ACC112 (cell line): ENCODE measurements at regions not wholly inside any gene's neighbourhood (a gene's known extent, or its start where the extent isn't known, plus 50 kb on each side); places are given as distances from the start of the nearest gene placed in this dataset.
A peak's percentile ranks its signal among the peaks of the same experiment; 100 is the strongest.
"Not testable (repeated sequence)": the region's sequence is repeated elsewhere in the genome, so short reads cannot be mapped to it uniquely, and the experiment has no call there.

Source experiments
- H2AFZ ChIP-seq: fragments of 200-600 bp; sonication (generic); one replicate; pipeline ENCODE4 v1.6.0; 2017; ENCODE audit warnings: antibody characterized with exemption, low read length; ENCODE audit not compliant: unreplicated experiment
- H3K27ac ChIP-seq: fragments of 200-600 bp; sonication (generic); 2 replicates; pipeline ENCODE4 v1.5.1; 2014; ENCODE audit warnings: low read depth, mild to moderate bottlenecking, antibody characterized with exemption, low read length, moderate library complexity
- H3K27me3 ChIP-seq: fragments of 200-600 bp; sonication (generic); 2 replicates; pipeline ENCODE4 v1.6.1; 2014; ENCODE audit warnings: mild to moderate bottlenecking, antibody characterized with exemption, low read length, moderate library complexity, mixed read lengths; ENCODE audit not compliant: insufficient read depth
- H3K36me3 ChIP-seq: fragments of 200-600 bp; sonication (generic); 2 replicates; pipeline ENCODE4 v1.6.1; 2016; ENCODE audit warnings: mild to moderate bottlenecking, antibody characterized with exemption, low read length, moderate library complexity, mixed read lengths; ENCODE audit not compliant: insufficient read depth
- H3K4me1 ChIP-seq: fragments of 200-600 bp; sonication (generic); one replicate; pipeline ENCODE4 v1.6.1; 2016; ENCODE audit warnings: low read length, mixed read lengths; ENCODE audit not compliant: insufficient read depth, unreplicated experiment, control insufficient read depth
- H3K4me3 ChIP-seq: fragments of 200-600 bp; sonication (generic); 2 replicates; pipeline ENCODE4 v1.5.1; 2014; ENCODE audit warnings: mild to moderate bottlenecking, low read depth, low read length
- H3K79me2 ChIP-seq: fragments of 200-600 bp; sonication (generic); one replicate; pipeline ENCODE4 v1.6.0; 2016; ENCODE audit warnings: low read length; ENCODE audit not compliant: control insufficient read depth, unreplicated experiment, insufficient read depth

DNA sequence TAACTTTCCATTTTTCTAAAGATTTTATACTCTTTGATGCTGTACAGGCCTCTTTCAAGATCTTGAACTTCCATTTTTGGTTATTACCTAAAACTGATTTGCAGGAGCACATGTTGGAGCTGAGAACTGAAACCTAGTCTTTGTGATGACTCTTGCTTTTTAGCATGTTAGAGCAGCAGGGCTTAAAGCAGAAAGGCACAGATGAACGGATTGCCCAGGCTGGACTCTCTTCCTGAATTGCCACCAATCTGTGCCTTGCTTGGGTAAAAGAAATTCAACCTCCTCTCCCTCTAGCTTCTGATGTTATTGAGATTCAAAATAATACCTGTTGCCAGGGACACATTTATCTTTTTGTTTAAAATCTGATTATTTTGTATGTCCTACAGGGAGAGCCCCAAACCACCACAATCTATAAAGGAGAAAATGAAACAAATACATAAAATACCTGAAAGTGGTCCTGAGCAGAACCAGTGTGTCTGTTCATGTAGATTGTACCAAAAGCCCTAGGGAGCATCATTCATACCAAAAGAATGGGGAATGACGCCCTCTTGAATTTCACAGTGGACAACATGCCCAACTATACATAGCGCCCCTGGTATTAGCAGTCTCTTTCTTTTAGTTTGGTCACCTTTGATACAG, 277.0 kb upstream of the MAP2 start:
- Histone ChIP-seq H3K36me3 (no peaks in the 10 kb centered on the region), H3K27ac (no peak overlapping the region), H3K4me1 (no peaks in the 10 kb centered on the region), H3K79me2 (no peaks in the 10 kb centered on the region), H2AFZ (no peak overlapping the region), H3K27me3 (no peaks in the 10 kb centered on the region), H3K4me3 (no peak overlapping the region)

GRCh38 chr2:209147981-209148380, 275.9 kb upstream of the MAP2 start:
- Histone ChIP-seq H3K79me2 (no peaks in the 10 kb centered on the region), H2AFZ (no peak overlapping the region), H3K4me1 (no peaks in the 10 kb centered on the region), H3K4me3 (no peak overlapping the region), H3K27ac (no peak overlapping the region), H3K27me3 (no peaks in the 10 kb centered on the region), H3K36me3 (no peaks in the 10 kb centered on the region)

DNA sequence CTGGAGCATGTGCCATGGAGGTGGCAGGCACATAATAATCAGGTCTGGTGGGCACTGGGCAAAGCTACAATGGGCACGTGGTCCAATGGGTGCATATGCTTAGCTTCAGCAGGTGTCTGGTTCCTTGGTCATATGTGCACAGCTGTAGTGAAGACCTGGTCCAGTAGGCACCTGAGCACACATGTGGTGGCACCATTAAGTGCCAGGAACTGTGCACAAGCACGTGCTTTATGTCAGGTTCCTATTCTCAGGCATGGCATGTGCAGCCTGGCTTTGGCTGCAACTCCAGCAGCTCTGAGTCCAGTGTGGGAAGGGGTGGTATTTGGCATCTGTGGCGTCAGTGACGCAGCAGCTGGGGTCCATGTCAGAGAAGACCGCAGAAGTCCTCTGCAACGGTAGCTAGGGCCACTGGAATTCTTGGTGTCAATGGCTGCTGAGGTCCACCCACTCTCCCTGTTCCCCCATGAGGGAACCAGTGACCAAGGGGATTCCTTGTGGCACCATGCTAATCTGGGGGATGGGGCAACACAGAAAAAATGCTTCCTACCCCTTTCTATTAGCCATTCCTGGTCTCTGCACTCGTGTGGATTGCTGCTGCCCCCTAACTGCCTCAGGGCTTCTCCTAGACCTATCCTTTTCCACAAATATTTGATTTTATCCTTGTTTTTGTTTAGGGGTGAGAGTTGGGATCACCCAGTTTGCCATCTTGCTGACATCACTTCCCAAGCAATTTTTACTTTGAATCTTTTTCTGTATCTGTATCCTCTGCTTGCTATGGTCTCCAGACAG, 262.9 kb upstream of the MAP2 start:
- no peak overlapping the region for H3K4me3 ChIP-seq
- H2AFZ ChIP-seq = no peak overlapping the region
- H3K36me3 ChIP-seq = no peaks in the 10 kb centered on the region
- H3K27me3 ChIP-seq = no peaks in the 10 kb centered on the region
- H3K4me1 ChIP-seq = no peaks in the 10 kb centered on the region
- no peaks in the 10 kb centered on the region for H3K79me2 ChIP-seq
- H3K27ac ChIP-seq = no peak overlapping the region

DNA sequence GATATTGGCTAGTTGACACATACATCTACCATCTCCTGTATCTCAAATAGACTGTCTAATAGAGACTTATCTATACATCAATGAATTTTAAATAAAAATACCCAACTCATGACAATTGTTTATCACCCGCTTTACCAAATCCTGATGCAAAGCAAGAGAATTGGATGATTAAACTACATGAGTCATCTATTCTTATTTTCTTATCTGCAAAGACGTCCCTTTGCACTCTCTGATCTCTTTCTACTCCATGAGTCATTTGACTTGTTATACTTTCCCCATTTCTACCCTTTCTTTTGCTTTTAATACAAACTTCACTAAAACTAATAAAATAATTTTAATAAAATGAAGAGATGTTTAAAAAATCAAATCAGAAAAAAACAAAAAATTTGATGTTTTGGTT, 261.7 kb upstream of the MAP2 start:
- Histone ChIP-seq H3K27ac (no peak overlapping the region), H3K4me1 (no peaks in the 10 kb centered on the region), H3K27me3 (no peaks in the 10 kb centered on the region), H3K36me3 (no peaks in the 10 kb centered on the region), H3K79me2 (no peaks in the 10 kb centered on the region), H2AFZ (no peak overlapping the region), H3K4me3 (no peak overlapping the region)

DNA sequence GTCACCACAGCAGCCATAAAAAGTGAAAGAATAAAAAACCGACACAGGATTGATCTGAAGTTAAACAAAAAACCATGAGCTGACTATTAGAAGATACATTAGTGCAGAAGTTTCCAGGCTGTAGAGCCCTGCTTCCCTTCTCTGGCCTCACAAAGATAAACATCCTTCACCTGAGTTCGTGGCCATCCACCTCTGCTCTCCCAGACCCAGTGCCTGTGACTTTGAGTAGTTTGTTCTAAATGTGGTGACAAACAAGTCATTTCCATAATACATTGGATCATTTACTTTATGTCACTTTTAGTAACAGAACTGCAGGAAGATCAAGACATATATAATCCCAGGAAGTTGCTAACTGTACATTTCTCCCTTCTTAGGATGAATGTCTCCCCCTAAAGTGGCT, 241.9 kb upstream of the MAP2 start:
- Histone ChIP-seq H3K27ac (no peak overlapping the region), H3K4me3 (no peak overlapping the region), H3K4me1 (no peaks in the 10 kb centered on the region), H3K27me3 (no peaks in the 10 kb centered on the region), H3K79me2 (no peaks in the 10 kb centered on the region), H3K36me3 (no peaks in the 10 kb centered on the region), H2AFZ (no peak overlapping the region)

GRCh38 chr2:209186886-209187285, 237.0 kb upstream of the MAP2 start:
- not testable (repeated sequence) for H2AFZ ChIP-seq, H3K27me3 ChIP-seq, H3K4me1 ChIP-seq, H3K79me2 ChIP-seq, H3K4me3 ChIP-seq, H3K27ac ChIP-seq, H3K36me3 ChIP-seq

DNA sequence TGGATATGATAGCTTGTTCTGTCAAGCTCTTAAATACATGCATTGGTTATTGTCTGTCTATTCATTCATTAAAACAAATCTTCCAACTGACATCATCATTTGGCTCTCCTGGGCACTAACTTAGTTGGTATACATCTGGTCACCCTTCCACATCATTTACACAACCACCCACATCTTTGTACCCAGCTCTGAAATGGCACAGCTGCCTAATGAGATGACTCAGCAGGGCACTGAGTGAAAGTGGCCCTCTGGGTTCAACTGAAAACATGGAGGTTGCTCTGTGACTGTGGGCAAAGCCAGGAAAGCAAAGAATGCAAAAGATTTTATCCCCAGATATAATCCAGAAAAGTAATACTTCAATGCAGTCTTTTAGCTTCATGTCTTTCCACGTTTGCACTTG, 234.0 kb upstream of the MAP2 start:
- no peak overlapping the region for H3K27ac ChIP-seq

DNA sequence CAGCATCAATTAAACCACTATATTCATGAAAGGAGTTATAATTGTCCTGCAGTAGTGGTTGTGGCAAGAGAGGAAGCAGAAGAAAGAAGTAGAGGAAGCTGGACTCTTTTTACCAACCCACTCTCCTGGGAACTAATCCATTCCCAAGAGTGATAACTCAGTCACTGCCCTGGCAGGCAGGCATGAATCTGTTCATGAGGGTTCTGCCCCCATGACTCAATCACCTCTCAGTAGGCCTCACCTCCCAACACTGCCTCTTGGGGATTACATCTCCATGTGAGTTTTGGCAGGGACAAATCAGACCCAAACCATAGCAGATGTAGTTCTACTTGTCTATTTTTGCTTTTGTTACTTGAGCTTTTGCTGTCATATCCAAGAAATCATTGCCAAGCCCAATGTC, 232.7 kb upstream of the MAP2 start:
- no peak overlapping the region for H3K27ac ChIP-seq
- no peaks in the 10 kb centered on the region for H3K27me3 ChIP-seq
- no peaks in the 10 kb centered on the region for H3K4me1 ChIP-seq
- no peaks in the 10 kb centered on the region for H3K79me2 ChIP-seq
- no peak overlapping the region for H3K4me3 ChIP-seq
- no peaks in the 10 kb centered on the region for H3K36me3 ChIP-seq
- H2AFZ ChIP-seq = no peak overlapping the region

More for the DNA sequence above, 234.0 kb upstream of the MAP2 start:
- Histone ChIP-seq H2AFZ (no peak overlapping the region), H3K4me1 (no peaks in the 10 kb centered on the region), H3K79me2 (no peaks in the 10 kb centered on the region), H3K27me3 (no peaks in the 10 kb centered on the region), H3K36me3 (no peaks in the 10 kb centered on the region), H3K4me3 (no peak overlapping the region)

DNA sequence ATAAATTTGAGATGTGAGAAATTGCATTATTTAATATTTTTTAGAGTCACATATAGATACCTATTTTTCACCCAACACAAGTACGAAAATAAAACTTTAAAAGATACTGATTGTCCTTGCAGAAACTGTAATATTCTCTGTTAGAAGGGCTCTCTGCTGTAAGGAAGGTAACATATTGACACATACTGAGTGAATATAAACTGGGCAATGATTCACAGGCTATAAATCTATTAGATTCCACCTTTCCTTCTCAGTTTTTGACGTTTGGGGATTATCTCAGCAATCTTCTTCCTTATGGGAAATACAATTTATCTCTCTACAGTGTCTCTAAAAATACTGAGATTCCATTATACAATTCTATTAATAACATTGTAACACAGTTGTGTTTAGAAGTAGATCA, 229.1 kb upstream of the MAP2 start:
- Histone ChIP-seq H3K4me3 (no peak overlapping the region), H3K4me1 (no peaks in the 10 kb centered on the region), H3K36me3 (no peaks in the 10 kb centered on the region), H2AFZ (no peak overlapping the region), H3K27ac (no peak overlapping the region), H3K79me2 (no peaks in the 10 kb centered on the region), H3K27me3 (no peaks in the 10 kb centered on the region)

GRCh38 chr2:209208211-209208610, 215.6 kb upstream of the MAP2 start:
- Histone ChIP-seq H2AFZ (peak overlapping the region; percentile 97), H3K79me2 (no peaks in the 10 kb centered on the region), H3K27ac (no peak overlapping the region), H3K36me3 (no peaks in the 10 kb centered on the region), H3K27me3 (peaks cover 6% of the 10 kb centered on the region; the same call in 1 of the 2 replicates), H3K4me1 (no peaks in the 10 kb centered on the region), H3K4me3 (peak overlapping the region; percentile 60)

DNA sequence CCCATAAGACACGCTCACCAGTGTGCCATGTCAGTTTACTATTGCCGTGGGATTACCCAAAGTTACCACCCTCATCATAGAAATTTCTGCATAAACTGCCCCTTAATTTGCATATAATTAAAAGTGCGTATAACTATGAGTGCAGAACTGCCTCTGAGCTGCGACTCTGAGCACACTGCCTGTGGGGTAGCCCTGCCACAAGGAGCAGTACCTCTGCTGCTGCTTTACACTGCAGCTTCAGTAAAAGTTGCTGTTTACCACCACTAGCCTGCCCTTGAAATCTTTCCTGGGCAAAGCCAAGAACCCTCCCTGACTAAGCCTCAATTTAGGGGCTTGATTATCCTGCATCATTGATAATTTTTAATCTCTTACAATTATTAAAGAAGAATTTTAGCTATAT, 213.9 kb upstream of the MAP2 start:
- no peaks in the 10 kb centered on the region for H3K4me1 ChIP-seq
- no peaks in the 10 kb centered on the region for H3K27me3 ChIP-seq
- H3K79me2 ChIP-seq = no peaks in the 10 kb centered on the region
- no peak overlapping the region for H3K4me3 ChIP-seq
- H3K27ac ChIP-seq = no peak overlapping the region
- no peaks in the 10 kb centered on the region for H3K36me3 ChIP-seq
- H2AFZ ChIP-seq = no peak overlapping the region
